Body of pancreas (tissue), 4 donors: ENCODE measurements at regions not wholly inside any gene's neighbourhood (a gene's known extent, or its start where the extent isn't known, plus 50 kb on each side); places are given as distances from the start of the nearest gene placed in this dataset.

Source experiments
- ATAC-seq: fragments of 150-250 bp; one replicate; pipeline ENCODE4 v1.9.1; 2016
- DNase-seq, 4 donors: peaks; one replicate each; pipeline ENCODE4 v3.0.0-alpha.2; 2019
- H3K27ac ChIP-seq, 4 donors: fragments of 200-600 bp; sonication (generic); 1 replicate in 3 of 4; 2 replicates in 1 of 4; pipeline versions ENCODE4 v1.5.1 to v1.6.1; 2016 to 2019; ENCODE audit warnings: mild to moderate bottlenecking in 1 of 4, mixed read lengths in 1 of 4, moderate library complexity in 1 of 4
- H3K27me3 ChIP-seq, 2 donors: fragments of 200-600 bp; sonication (generic); one replicate each; pipeline ENCODE4 v1.6.0; 2016; ENCODE audit warnings: mild to moderate bottlenecking in 1 of 2
- H3K36me3 ChIP-seq, 2 donors: fragments of 200-600 bp; sonication (generic); replicated peaks in 1 of 2; 2 replicates each; pipeline ENCODE4 v1.5.1; 2016; ENCODE audit warnings: low read depth in 2 of 2; ENCODE audit not compliant: insufficient read depth in 1 of 2
- H3K4me1 ChIP-seq: fragments of 200-600 bp; sonication (generic); one replicate; pipeline ENCODE4 v1.6.0; 2016
- H3K4me3 ChIP-seq, 2 donors: fragments of 200-600 bp; sonication (generic); 1 replicate in 1 of 2; 2 replicates in 1 of 2; pipeline ENCODE4 v1.5.1; 2016 to 2019
- H3K9me3 ChIP-seq, 3 donors: fragments of 200-600 bp; sonication (generic); 1 replicate in 2 of 3; 2 replicates in 1 of 3; pipeline ENCODE4 v1.5.1; 2016
- POLR2A ChIP-seq, 3 donors: fragments of 450-650 bp; IDR thresholded peaks; one replicate each; pipeline ENCODE4 v1.6.1; 2016; ENCODE audit warnings: antibody characterized with exemption in 3 of 3, mild to moderate bottlenecking in 2 of 3
- WGBS, 2 donors: methylation state at CpG; one replicate each; pipeline ENCODE4 v1.1.5; 2017; 5-methylcytosine and 5-hydroxymethylcytosine counted together
- intact Hi-C: fragments of 100-400 bp; cut with DNase I; formaldehyde crosslinking; loops from one replicate; pipeline ENCODE4 v1.15.1; 2023
- TF ChIP-seq, protein P1 (sequence below), 7 experiments: fragments of 450-650 bp in 4 of 7; fragments of 200-600 bp in 3 of 7; sonication (generic) in 3 of 7; IDR thresholded peaks; one replicate each; pipeline ENCODE4 v1.5.1; 2016 to 2019; ENCODE audit warnings: antibody characterized with exemption in 7 of 7

DNA sequence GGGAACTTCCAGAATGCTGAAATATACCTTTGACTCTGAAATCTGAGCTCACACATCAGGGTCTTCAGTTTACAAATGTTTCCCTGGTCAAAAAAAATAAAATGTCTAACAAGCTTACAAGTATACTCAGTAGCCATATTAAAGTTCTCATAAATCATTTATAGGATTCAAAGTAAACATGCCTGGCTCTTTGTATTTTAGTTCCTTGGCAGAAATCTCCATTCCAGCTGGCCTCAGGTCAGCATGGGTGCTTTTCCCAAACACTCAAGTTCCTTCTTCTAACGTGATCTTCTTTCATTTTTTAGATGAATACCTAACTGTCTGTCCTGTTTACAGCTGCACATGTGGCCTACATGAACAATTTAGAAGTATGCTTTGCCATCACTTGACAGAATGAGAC, 263.2 kb downstream of the GAS1 start:
- Histone ChIP-seq H3K4me1 (peaks cover 21% of the 10 kb centered on the region), H3K9me3 (no peaks in the 10 kb centered on the region), H3K4me3 (no peak overlapping the region), H3K36me3 (no peaks in the 10 kb centered on the region), H3K27ac (peak overlapping the region in 1 of 4 donors; percentile 33), H3K27me3 (no peaks in the 10 kb centered on the region)
- ATAC-seq (peak; percentile 27), DNase-seq (peak in 2 of 4 donors; percentile 7 to 9)
- WGBS, 2 donors: 6 to 16% methylated on average over 1 of the region's 1 CpG
- TF ChIP-seq, protein P1, sequence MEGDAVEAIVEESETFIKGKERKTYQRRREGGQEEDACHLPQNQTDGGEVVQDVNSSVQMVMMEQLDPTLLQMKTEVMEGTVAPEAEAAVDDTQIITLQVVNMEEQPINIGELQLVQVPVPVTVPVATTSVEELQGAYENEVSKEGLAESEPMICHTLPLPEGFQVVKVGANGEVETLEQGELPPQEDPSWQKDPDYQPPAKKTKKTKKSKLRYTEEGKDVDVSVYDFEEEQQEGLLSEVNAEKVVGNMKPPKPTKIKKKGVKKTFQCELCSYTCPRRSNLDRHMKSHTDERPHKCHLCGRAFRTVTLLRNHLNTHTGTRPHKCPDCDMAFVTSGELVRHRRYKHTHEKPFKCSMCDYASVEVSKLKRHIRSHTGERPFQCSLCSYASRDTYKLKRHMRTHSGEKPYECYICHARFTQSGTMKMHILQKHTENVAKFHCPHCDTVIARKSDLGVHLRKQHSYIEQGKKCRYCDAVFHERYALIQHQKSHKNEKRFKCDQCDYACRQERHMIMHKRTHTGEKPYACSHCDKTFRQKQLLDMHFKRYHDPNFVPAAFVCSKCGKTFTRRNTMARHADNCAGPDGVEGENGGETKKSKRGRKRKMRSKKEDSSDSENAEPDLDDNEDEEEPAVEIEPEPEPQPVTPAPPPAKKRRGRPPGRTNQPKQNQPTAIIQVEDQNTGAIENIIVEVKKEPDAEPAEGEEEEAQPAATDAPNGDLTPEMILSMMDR (IDR thresholded peaks at IDR 0.05): no peak
- no peak for TF ChIP-seq POLR2A (IDR thresholded peaks at IDR 0.05)
- intact Hi-C loops: no loop called here

DNA sequence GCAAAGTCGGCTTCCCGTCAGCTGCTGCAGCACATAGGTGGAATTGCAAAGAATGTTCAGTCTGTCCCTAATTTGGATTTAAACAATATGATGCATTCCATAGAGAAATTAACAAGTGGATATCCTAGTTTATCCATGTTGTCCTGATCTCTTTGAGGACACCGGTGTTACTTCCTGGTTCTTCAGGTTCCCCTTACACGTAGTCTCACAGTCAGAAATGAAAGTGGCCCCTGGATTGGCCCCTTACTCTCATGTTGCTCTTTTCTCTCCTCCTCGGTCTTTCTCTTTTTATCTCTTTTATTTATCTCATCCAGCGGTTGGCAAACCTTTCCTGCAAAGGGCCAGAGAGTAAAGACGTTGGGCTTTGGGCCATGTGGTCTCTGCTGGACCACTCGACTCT, 265.1 kb downstream of the GAS1 start:
- peaks cover 21% of the 10 kb centered on the region for H3K4me1 ChIP-seq
- intact Hi-C loops: no loop called here
- WGBS, 2 donors: 85 to 87% methylated on average over 8 of the region's 8 CpGs
- H3K36me3 ChIP-seq: no peaks in the 10 kb centered on the region
- DNase-seq: no peak
- no peaks in the 10 kb centered on the region for H3K27me3 ChIP-seq
- TF ChIP-seq, protein P1 (IDR thresholded peaks at IDR 0.05): no peak
- no peak for TF ChIP-seq POLR2A (IDR thresholded peaks at IDR 0.05)
- H3K4me3 ChIP-seq: no peak overlapping the region
- no peak for ATAC-seq
- H3K9me3 ChIP-seq: no peaks in the 10 kb centered on the region
- H3K27ac ChIP-seq: no peak overlapping the region

DNA sequence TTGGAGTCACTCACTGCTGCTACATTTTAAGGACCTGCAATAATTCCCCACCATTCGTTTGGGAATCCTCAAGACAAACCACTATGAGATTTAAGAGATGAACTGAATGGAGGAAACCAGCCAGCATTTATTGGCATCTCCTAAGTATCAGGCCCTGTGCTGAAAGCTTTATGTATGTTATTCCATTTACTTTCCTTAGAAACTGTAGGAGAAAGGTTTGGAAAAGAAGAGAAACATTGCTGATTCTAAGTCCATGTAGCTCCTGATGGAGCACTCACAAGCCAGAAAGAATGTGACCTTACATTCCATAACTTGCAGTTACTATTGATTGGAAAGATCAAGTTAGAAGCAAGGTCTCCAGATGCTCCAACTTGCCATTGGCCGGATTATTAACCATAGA, 267.4 kb downstream of the GAS1 start:
- intact Hi-C loops: no loop called here
- H3K27ac ChIP-seq: no peak overlapping the region
- H3K4me1 ChIP-seq: peaks cover 21% of the 10 kb centered on the region
- ATAC-seq: no peak
- DNase-seq: no peak
- H3K9me3 ChIP-seq: no peaks in the 10 kb centered on the region
- 74 to 78% methylated on average over 2 of the region's 2 CpGs for WGBS, 2 donors
- no peaks in the 10 kb centered on the region for H3K36me3 ChIP-seq
- no peak for TF ChIP-seq POLR2A (IDR thresholded peaks at IDR 0.05)
- TF ChIP-seq, protein P1 (IDR thresholded peaks at IDR 0.05): no peak
- no peaks in the 10 kb centered on the region for H3K27me3 ChIP-seq
- no peak overlapping the region for H3K4me3 ChIP-seq

DNA sequence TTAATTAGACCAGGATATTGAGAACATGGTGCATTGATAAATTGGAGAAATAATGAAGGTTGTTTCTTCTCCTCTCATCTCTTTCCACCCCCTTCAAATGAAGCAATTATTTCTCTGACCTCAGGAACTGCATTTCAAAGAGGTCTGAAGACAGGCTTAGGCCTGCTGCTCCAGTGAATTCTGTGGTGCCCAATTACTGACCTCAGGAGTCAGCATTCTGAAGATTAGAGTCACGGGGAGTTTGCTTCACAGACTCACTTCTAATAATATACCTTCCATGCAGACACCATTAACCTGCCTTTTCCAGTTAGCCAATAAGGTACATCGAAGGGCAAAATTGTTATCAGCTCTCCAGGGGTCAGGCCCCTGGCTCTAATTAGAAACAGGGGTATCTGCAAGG, 270.9 kb downstream of the GAS1 start:
- peaks cover 12% of the 10 kb centered on the region for H3K4me1 ChIP-seq
- TF ChIP-seq, protein P1 (IDR thresholded peaks at IDR 0.05): no peak
- no peak for TF ChIP-seq POLR2A (IDR thresholded peaks at IDR 0.05)
- no peak overlapping the region for H3K27ac ChIP-seq
- H3K36me3 ChIP-seq: no peaks in the 10 kb centered on the region
- ATAC-seq (no peak), DNase-seq (no peak)
- H3K27me3 ChIP-seq: no peaks in the 10 kb centered on the region
- WGBS, 2 donors: 86 to 92% methylated on average over 2 of the region's 2 CpGs
- intact Hi-C loops: no loop called here
- H3K9me3 ChIP-seq: no peaks in the 10 kb centered on the region
- H3K4me3 ChIP-seq: no peak overlapping the region

DNA sequence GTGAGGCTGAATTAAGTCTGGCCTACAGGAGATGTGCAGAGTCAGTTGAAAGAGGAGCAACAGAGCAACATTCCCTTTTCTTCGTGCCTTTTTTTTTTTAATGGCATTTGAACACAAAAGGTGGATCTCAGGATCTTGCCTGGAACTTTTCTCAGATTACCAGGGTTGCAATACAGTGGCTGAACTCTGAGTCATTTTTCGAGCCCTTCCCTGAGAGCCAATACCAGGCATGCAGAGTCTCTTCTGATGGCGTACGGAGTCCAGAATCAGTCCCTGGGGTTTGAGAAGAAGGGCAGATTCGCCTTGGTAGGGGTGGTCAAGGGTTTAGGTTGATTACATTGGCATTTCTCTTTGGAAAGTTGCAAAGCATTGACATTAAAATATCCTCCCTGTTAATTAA, 271.5 kb downstream of the GAS1 start:
- Histone ChIP-seq H3K4me1 (peaks cover 12% of the 10 kb centered on the region), H3K4me3 (no peak overlapping the region), H3K27me3 (no peaks in the 10 kb centered on the region), H3K27ac (no peak overlapping the region), H3K36me3 (no peaks in the 10 kb centered on the region), H3K9me3 (no peaks in the 10 kb centered on the region)
- DNase-seq: no peak
- intact Hi-C loops: no loop called here
- WGBS, 2 donors: 77 to 91% methylated on average over 5 of the region's 5 CpGs
- no peak for ATAC-seq
- no peak for TF ChIP-seq POLR2A (IDR thresholded peaks at IDR 0.05)
- TF ChIP-seq, protein P1 (IDR thresholded peaks at IDR 0.05): no peak
